PFSK-1 (cell line): ENCODE measurements at regions not wholly inside any gene's neighbourhood (a gene's known extent, or its start where the extent isn't known, plus 50 kb on each side); places are given as distances from the start of the nearest gene placed in this dataset.

Experiments
- FOXP2 ChIP-seq: optimal IDR thresholded peaks from 2 replicates; pipeline ENCODE3; 2011; ENCODE audit warnings: borderline replicate concordance, control low read depth, inconsistent platforms; ENCODE audit not compliant: insufficient read depth; ENCODE audit errors: extremely low read length, extremely low read depth
- POLR2AphosphoS5 ChIP-seq: IDR thresholded peaks from 2 replicates; pipeline ENCODE4 v1.6.1; 2012; ENCODE audit warnings: low read depth, mild to moderate bottlenecking, control low read depth, low read length, moderate library complexity
- REST ChIP-seq, 2 experiments: IDR thresholded peaks; 2 replicates each; pipeline versions ENCODE4 v1.6.1 to v1.8.0; 2011 to 2012; ENCODE audit warnings: low read depth in 2 of 2, low read length in 2 of 2, control low read depth in 1 of 2, inconsistent platforms in 1 of 2, mild to moderate bottlenecking in 1 of 2, moderate library complexity in 1 of 2; ENCODE audit not compliant: insufficient read depth in 1 of 2
- SIN3A ChIP-seq: IDR thresholded peaks from 2 replicates; pipeline ENCODE4 v1.6.1; 2012; ENCODE audit warnings: mild to moderate bottlenecking, low read length, moderate library complexity, borderline replicate concordance; ENCODE audit not compliant: insufficient read depth
- TAF1 ChIP-seq: IDR thresholded peaks from 2 replicates; pipeline ENCODE4 v1.6.1; 2012; ENCODE audit warnings: low read length, control low read depth, borderline replicate concordance; ENCODE audit not compliant: insufficient read depth

- TF ChIP-seq REST (IDR thresholded peaks at IDR 0.05; ENCODE audit: insufficient read depth in 1 of 2, low read depth in 2 of 2, low read length in 2 of 2) = no peak
- TF ChIP-seq SIN3A = no peak
These were observed 646.6 kb upstream of the HS3ST5 start for GRCh38 chr6:114989279-114989964.

- no peak for TF ChIP-seq TAF1
- no peak for TF ChIP-seq POLR2AphosphoS5
- no peak for TF ChIP-seq FOXP2
- TF ChIP-seq REST (IDR thresholded peaks at IDR 0.05; ENCODE audit: insufficient read depth in 1 of 2, low read depth in 2 of 2, low read length in 2 of 2) = no peak
- no peak for TF ChIP-seq SIN3A
These were observed 644.5 kb upstream of the HS3ST5 start for GRCh38 chr6:114987281-114987680.

GRCh38 chr6:114955363-114955762 lies 612.5 kb upstream of the HS3ST5 start:
- TF ChIP-seq POLR2AphosphoS5 (no peak), REST (IDR thresholded peaks at IDR 0.05; ENCODE audit: insufficient read depth in 1 of 2, low read depth in 2 of 2, low read length in 2 of 2) (no peak), FOXP2 (no peak), TAF1 (no peak), SIN3A (no peak)

GRCh38 chr6:114952229-114952628 lies 609.4 kb upstream of the HS3ST5 start:
- TF ChIP-seq REST (IDR thresholded peaks at IDR 0.05; ENCODE audit: insufficient read depth in 1 of 2, low read depth in 2 of 2, low read length in 2 of 2) (no peak), POLR2AphosphoS5 (no peak), FOXP2 (no peak), TAF1 (no peak), SIN3A (no peak)

- no peak for TF ChIP-seq POLR2AphosphoS5
- no peak for TF ChIP-seq FOXP2
- no peak for TF ChIP-seq TAF1
- no peak for TF ChIP-seq REST (IDR thresholded peaks at IDR 0.05; ENCODE audit: insufficient read depth in 1 of 2, low read depth in 2 of 2, low read length in 2 of 2)
- TF ChIP-seq SIN3A = no peak
These were observed 602.6 kb upstream of the HS3ST5 start for GRCh38 chr6:114945392-114945791.
